HCT116 (cell line): ENCODE measurements at regions not wholly inside any gene's neighbourhood (a gene's known extent, or its start where the extent isn't known, plus 50 kb on each side); places are given as distances from the start of the nearest gene placed in this dataset.

Experiments
- ATAC-seq: fragments of 200-7000 bp; cut with Tn5 transposase; 2 replicates; pipeline ENCODE4 v1.9.1; 2020; ENCODE audit warnings: mild to moderate bottlenecking, moderate library complexity
- BruUV-seq: library from RNA; stranded (reverse); fragments of 400-500 nt; replicated peaks from 2 replicates; lab custom pipeline; 2021; lab: Mats Ljungman, UMichigan
- CTCF ChIA-PET: fragments of 300-600 bp; sonication (Branson Sonifier 250); formaldehyde crosslinking; loops from one replicate; lab custom pipeline; 2021; ENCODE audit warnings: antibody characterized with exemption; lab: Charles Lee
- POLR2A ChIA-PET: fragments of 300-600, 350-600 bp; sonication (Branson Sonifier 250); formaldehyde crosslinking; loops from one replicate; lab custom pipeline; 2021; ENCODE audit warnings: antibody characterized with exemption; lab: Charles Lee
- RAD21 ChIA-PET, 2 experiments: fragments of 300-600 bp; sonication (Branson Sonifier 250); formaldehyde crosslinking; loops; one replicate each; lab custom pipeline; 2023; ENCODE audit warnings: low total read pairs in 2 of 2; ENCODE audit not compliant: uncharacterized antibody in 2 of 2, unreplicated experiment in 2 of 2, low non-redundant PET in 1 of 2; lab: Charles Lee
- DNase-seq: peaks from one replicate; pipeline ENCODE4 v3.0.0-alpha.2; 2010; ENCODE audit warnings: low read depth, low spot score
- H2AFZ ChIP-seq: fragments of 200-600 bp; shearing (Covaris generic), sonication (generic); 2 replicates; pipeline ENCODE4 v1.6.1; 2017; ENCODE audit warnings: low read depth, mixed run types, mixed read lengths, antibody characterized with exemption, low read length; ENCODE audit not compliant: poor library complexity, severe bottlenecking
- H3K27ac ChIP-seq: 2 replicates; pipeline ENCODE4 v1.5.1; 2012; ENCODE audit warnings: low read depth, low read length
- H3K27me3 ChIP-seq: fragments of 200-600 bp; sonication (generic); 2 replicates; pipeline ENCODE4 v1.6.1; 2016; ENCODE audit warnings: mixed run types, low read length, mixed read lengths; ENCODE audit not compliant: insufficient read depth
- H3K36me3 ChIP-seq, 2 experiments: fragments of 200-500 bp in 1 of 2; fragments of 200-600 bp in 1 of 2; sonication (Bioruptor generic) in 1 of 2; sonication (generic) in 1 of 2; 2 replicates each; pipeline versions ENCODE4 v1.5.1 to v1.6.1; 2014 to 2016; ENCODE audit warnings: low read length in 2 of 2, inconsistent platforms in 1 of 2, mixed read lengths in 1 of 2, mixed run types in 1 of 2; ENCODE audit not compliant: insufficient read depth in 2 of 2, control insufficient read depth in 1 of 2
- H3K4me1 ChIP-seq, 2 experiments: fragments of 200-600 bp in 1 of 2; sonication (generic) in 1 of 2; 2 replicates each; pipeline versions ENCODE4 v1.5.1 to v1.6.1; 2012 to 2017; ENCODE audit warnings: low read length in 2 of 2, inconsistent platforms in 1 of 2, mild to moderate bottlenecking in 1 of 2, mixed read lengths in 1 of 2, mixed run types in 1 of 2, moderate library complexity in 1 of 2; ENCODE audit not compliant: insufficient read depth in 2 of 2, control insufficient read depth in 1 of 2
- H3K4me2 ChIP-seq: fragments of 200-600 bp; sonication (generic); 2 replicates; pipeline ENCODE4 v1.6.1; 2017; ENCODE audit warnings: mixed run types, low read length, mixed read lengths
- H3K4me3 ChIP-seq, 2 experiments: fragments of 200-600 bp in 1 of 2; sonication (generic) in 1 of 2; replicated peaks in 1 of 2; 2 replicates each; pipeline ENCODE4 v1.5.1; 2011 to 2016; ENCODE audit warnings: low read length in 2 of 2, control low read depth in 1 of 2, low read depth in 1 of 2, mild to moderate bottlenecking in 1 of 2, mixed read lengths in 1 of 2, mixed run types in 1 of 2
- H3K79me2 ChIP-seq: fragments of 200-600 bp; sonication (generic); 2 replicates; pipeline ENCODE4 v1.6.1; 2017; ENCODE audit warnings: mild to moderate bottlenecking, mixed run types, low read length, moderate library complexity, mixed read lengths; ENCODE audit not compliant: insufficient read depth
- H3K9ac ChIP-seq: fragments of 200-600 bp; sonication (generic); 2 replicates; pipeline ENCODE4 v1.6.1; 2016; ENCODE audit warnings: low read length, mixed read lengths
- H3K9me2 ChIP-seq: fragments of 200-600 bp; sonication (generic), shearing (Covaris generic); 2 replicates; pipeline ENCODE4 v1.6.1; 2017; ENCODE audit warnings: mixed run types, mild to moderate bottlenecking, moderate library complexity; ENCODE audit not compliant: insufficient read depth
- H3K9me3 ChIP-seq, 2 experiments: fragments of 200-500 bp in 1 of 2; fragments of 200-600 bp in 1 of 2; sonication (Bioruptor generic) in 1 of 2; sonication (generic) in 1 of 2; 2 replicates each; pipeline ENCODE4 v1.6.1; 2014 to 2017; ENCODE audit warnings: low read length in 2 of 2, mixed read lengths in 2 of 2, inconsistent platforms in 1 of 2, low read depth in 1 of 2, mild to moderate bottlenecking in 1 of 2, mixed run types in 1 of 2, moderate library complexity in 1 of 2; ENCODE audit not compliant: control insufficient read depth in 1 of 2, insufficient read depth in 1 of 2
- H4K20me1 ChIP-seq: fragments of 200-600 bp; sonication (generic), shearing (Covaris generic); 2 replicates; pipeline ENCODE4 v1.6.1; 2017; ENCODE audit warnings: mixed run types, mild to moderate bottlenecking, moderate library complexity; ENCODE audit not compliant: insufficient read depth
- CEBPB ChIP-seq: IDR thresholded peaks from 2 replicates; pipeline ENCODE4 v1.6.1; 2012; ENCODE audit warnings: low read depth
- ELF1 ChIP-seq: IDR thresholded peaks from 2 replicates; pipeline ENCODE4 v1.6.1; 2012; ENCODE audit warnings: low read depth, borderline replicate concordance
- EZH2 ChIP-seq: fragments of 200-600 bp; sonication (generic); IDR thresholded peaks from 2 replicates; pipeline ENCODE4 v1.6.1; 2017; ENCODE audit warnings: antibody characterized with exemption, mixed run types
- FOSL1 ChIP-seq: IDR thresholded peaks from 2 replicates; pipeline ENCODE4 v1.6.1; 2012; ENCODE audit warnings: low read depth
- SP1 ChIP-seq: IDR thresholded peaks from 2 replicates; pipeline ENCODE4 v1.6.1; 2012; ENCODE audit warnings: low read depth
- TCF7L2 ChIP-seq: IDR thresholded peaks from 2 replicates; pipeline ENCODE4 v1.7.0; 2011; ENCODE audit warnings: borderline replicate concordance, inconsistent platforms; ENCODE audit not compliant: insufficient read depth, insufficient read length; ENCODE audit errors: extremely low read depth
- intact Hi-C: fragments of 100-400 bp; cut with micrococcal nuclease; formaldehyde crosslinking; loops from 2 replicates; pipeline ENCODE4 v1.10.0; 2022
- TF ChIP-seq, protein P1 (sequence below): IDR thresholded peaks from 2 replicates; pipeline ENCODE4 v1.6.1; 2012

DNA sequence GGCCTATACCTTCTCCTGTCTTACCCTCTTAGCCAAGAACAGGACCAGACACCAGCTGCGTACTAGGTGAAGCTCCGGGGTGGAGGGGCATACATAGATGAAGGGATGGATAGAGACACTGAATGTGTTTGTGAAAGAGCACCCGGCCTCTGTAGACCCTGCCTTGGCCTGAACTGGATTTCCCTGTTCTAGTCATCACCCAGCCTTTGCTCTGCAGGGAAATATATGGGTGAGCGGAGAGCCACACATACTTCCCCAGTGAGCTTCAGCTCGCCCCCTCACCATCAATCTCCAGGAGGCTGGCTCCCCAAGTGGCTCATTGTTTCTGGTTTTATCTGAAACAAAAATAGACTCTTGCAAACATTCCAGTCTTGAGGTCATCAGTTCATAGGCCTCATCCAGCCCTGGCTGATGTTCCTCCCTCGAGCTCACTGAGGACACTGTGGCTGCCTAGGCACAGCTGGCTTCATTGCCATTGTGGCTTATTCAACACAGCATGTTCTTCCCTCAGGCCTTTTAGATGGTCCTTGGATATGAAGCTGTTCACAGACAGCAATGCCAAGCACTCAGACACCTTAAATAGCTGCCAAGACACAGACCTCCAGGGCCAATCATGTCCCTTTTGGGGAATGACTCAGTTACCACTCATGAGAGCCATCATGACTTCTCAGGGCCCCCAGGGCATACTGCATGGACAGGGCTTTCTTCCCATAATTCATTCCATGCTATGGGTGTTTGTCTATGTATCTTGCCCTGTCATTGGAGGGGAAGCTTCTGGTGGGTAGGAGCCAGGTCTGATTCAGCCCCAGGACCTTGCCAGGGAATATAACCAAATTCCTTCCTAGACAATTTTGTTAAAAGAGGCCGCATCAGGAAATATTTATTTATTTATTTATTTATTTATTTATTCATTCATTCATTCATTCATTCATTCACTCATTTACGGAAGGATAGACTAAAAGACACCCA is 82.4 kb downstream of the TTC32 start (continued):
- TF ChIP-seq CEBPB (no peak), ELF1 (no peak), FOSL1 (peak; percentile 75), SP1 (peak; percentile 54)
- TF ChIP-seq, protein P1, sequence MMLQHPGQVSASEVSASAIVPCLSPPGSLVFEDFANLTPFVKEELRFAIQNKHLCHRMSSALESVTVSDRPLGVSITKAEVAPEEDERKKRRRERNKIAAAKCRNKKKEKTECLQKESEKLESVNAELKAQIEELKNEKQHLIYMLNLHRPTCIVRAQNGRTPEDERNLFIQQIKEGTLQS: no peak
- TF ChIP-seq, all 23 proteins: peak for 6

DNA sequence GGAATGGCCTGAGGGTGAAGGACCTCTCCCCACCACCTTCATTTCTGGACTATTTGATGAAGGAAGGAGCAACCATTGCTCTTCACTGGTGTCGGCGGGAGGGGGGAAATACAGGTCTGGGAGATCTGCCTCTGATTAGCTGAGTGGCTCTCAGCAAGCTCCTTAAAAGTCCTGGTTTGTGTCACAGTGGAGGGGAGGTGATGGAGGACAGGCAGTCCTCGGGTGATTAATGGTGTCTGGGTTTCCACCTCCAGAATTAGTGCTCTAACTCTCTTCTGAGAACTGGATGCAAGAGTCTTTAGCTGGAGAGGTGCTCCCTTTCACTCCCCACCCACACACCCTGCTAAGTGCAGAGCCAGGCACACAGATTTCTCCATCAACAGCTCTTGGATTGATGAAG is 83.2 kb downstream of the TTC32 start:
- Histone ChIP-seq H3K27me3 (0 out of 2 replicates have a peak, but pooled peaks cover 3% of the 10 kb centered on the region), H3K4me2 (no peak overlapping the region), H3K4me3 (no peak overlapping the region), H3K9me2 (no peaks in the 10 kb centered on the region), H3K36me3 (no peaks in the 10 kb centered on the region), H3K27ac (no peak overlapping the region), H3K79me2 (no peaks in the 10 kb centered on the region), H3K9ac (no peak overlapping the region), H3K9me3 (no peaks in the 10 kb centered on the region), H3K4me1 (peaks cover 0 to 17% of the 10 kb centered on the region in 2 experiments), H2AFZ (no peak overlapping the region), H4K20me1 (no peaks in the 10 kb centered on the region)
- ChIA-PET RAD21 (no interaction called here), POLR2A (no interaction called here), CTCF (no interaction called here)
- no TSS peak for BruUV-seq
- TF ChIP-seq EZH2: no peak
- TF ChIP-seq TCF7L2: no peak
- intact Hi-C loops: no loop called here
- ATAC-seq (no peak), DNase-seq (no peak)
